Stimulated activated CD8-positive, alpha-beta memory T cell treated with anti-CD3 and anti-CD28 coated beads, Interleukin-15, amount 100 ng/mL, for 1 hour (primary cell): ENCODE measurements at regions not wholly inside any gene's neighbourhood (a gene's known extent, or its start where the extent isn't known, plus 50 kb on each side); places are given as distances from the start of the nearest gene placed in this dataset.
"Not testable (repeated sequence)": the region's sequence is repeated elsewhere in the genome, so short reads cannot be mapped to it uniquely, and the experiment has no call there.

Source experiments
- DNase-seq: peaks from one replicate; pipeline ENCODE4 v3.0.0-alpha.2; 2020; ENCODE audit warnings: low read depth

- not testable (repeated sequence) for DNase-seq
Observed at GRCh38 chr22:22296047-22296446, 51.5 kb downstream of the VPREB1 start.

- not testable (repeated sequence) for DNase-seq
Observed at GRCh38 chr22:22297159-22297793, 52.7 kb downstream of the VPREB1 start.

- DNase-seq = peak; percentile 55
Observed at GRCh38 chr22:22297794-22298653, 53.4 kb downstream of the VPREB1 start.

- not testable (repeated sequence) for DNase-seq
Observed at GRCh38 chr22:22298654-22299009, 54.0 kb downstream of the VPREB1 start.

GRCh38 chr22:22300511-22300910 lies 55.9 kb downstream of the VPREB1 start:
- not testable (repeated sequence) for DNase-seq

- not testable (repeated sequence) for DNase-seq
Observed at GRCh38 chr22:22300946-22301345, 56.4 kb downstream of the VPREB1 start.

GRCh38 chr22:22316589-22316988 lies 72.0 kb downstream of the VPREB1 start:
- DNase-seq = no peak

- no peak for DNase-seq
Observed at GRCh38 chr22:22318723-22319465, 74.3 kb downstream of the VPREB1 start.

- DNase-seq = peak; percentile 43
Observed at GRCh38 chr22:22321743-22322611, 77.4 kb downstream of the VPREB1 start.

- no peak for DNase-seq
Observed at GRCh38 chr22:22322792-22323191, 78.2 kb downstream of the VPREB1 start.

GRCh38 chr22:22327723-22328122 lies 83.1 kb downstream of the VPREB1 start:
- no peak for DNase-seq

GRCh38 chr22:22329792-22330191 lies 85.2 kb downstream of the VPREB1 start:
- DNase-seq = no peak

- DNase-seq = not testable (repeated sequence)
Observed at GRCh38 chr22:22335640-22336039, 91.1 kb downstream of the VPREB1 start.

- DNase-seq = not testable (repeated sequence)
Observed at GRCh38 chr22:22336333-22336732, 91.7 kb downstream of the VPREB1 start.

- DNase-seq = not testable (repeated sequence)
Observed at GRCh38 chr22:22338778-22339177, 94.2 kb downstream of the VPREB1 start.

- no peak for DNase-seq
Observed at GRCh38 chr22:22341736-22342135, 97.2 kb downstream of the VPREB1 start.

- DNase-seq = peak; percentile 61
Observed at GRCh38 chr22:22342697-22343580, 98.4 kb downstream of the VPREB1 start.

GRCh38 chr22:22343581-22344296 lies 99.2 kb downstream of the VPREB1 start:
- no peak for DNase-seq

- DNase-seq = no peak
Observed at GRCh38 chr22:22344430-22344829, 99.8 kb downstream of the VPREB1 start.

- no peak for DNase-seq
Observed at GRCh38 chr22:22345781-22346180, 101.2 kb downstream of the VPREB1 start.
